Stimulated activated CD4-positive, alpha-beta T cell treated with anti-CD3 and anti-CD28 coated beads, Interleukin-2, amount 100 ng/mL, for 24 hours (primary cell): ENCODE measurements at regions not wholly inside any gene's neighbourhood (a gene's known extent, or its start where the extent isn't known, plus 50 kb on each side); places are given as distances from the start of the nearest gene placed in this dataset.

Source experiments
- DNase-seq, 2 donors: peaks; one replicate each; pipeline ENCODE4 v3.0.0-alpha.2; 2020

DNA sequence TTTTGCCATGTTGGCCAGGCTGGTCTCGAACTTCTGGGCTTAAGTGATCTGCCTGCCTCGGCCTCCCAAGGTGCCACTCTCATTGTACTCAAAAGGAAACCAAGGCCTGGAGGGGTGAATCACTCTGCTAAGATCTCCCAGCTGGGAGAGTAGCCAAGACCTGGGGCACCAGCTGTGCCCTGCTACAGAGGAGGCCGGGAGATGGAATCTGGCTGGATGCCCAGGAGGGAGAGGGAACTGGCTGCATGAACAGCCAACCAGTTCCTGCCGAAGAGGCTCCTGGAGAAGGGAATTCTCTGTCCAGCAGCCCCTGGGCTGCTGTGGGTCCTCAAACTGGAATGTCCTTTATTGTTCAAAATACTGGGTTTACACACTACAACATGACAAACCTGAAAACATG lies 238.7 kb upstream of the CIBAR2 start:
- no peak for DNase-seq

DNA sequence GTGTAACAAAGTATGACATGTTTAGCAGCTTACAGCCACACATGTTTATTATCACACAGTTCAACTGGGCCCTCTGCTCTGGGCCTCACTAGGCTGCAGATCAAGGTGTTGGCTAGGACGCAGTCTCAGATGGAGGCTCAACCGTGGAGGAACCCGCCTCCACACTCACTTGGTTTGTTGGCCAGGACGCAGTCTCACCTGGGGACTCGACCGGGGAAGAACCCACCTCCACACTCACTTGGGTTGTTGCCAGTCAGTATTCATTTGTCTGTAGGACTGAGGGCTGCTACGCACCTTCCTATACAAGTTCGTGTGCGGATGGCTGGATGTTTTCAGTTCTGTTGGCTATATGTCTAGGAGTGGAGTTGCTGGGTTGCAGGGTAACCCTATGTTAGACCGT lies 240.7 kb upstream of the CIBAR2 start:
- DNase-seq: no peak

DNA sequence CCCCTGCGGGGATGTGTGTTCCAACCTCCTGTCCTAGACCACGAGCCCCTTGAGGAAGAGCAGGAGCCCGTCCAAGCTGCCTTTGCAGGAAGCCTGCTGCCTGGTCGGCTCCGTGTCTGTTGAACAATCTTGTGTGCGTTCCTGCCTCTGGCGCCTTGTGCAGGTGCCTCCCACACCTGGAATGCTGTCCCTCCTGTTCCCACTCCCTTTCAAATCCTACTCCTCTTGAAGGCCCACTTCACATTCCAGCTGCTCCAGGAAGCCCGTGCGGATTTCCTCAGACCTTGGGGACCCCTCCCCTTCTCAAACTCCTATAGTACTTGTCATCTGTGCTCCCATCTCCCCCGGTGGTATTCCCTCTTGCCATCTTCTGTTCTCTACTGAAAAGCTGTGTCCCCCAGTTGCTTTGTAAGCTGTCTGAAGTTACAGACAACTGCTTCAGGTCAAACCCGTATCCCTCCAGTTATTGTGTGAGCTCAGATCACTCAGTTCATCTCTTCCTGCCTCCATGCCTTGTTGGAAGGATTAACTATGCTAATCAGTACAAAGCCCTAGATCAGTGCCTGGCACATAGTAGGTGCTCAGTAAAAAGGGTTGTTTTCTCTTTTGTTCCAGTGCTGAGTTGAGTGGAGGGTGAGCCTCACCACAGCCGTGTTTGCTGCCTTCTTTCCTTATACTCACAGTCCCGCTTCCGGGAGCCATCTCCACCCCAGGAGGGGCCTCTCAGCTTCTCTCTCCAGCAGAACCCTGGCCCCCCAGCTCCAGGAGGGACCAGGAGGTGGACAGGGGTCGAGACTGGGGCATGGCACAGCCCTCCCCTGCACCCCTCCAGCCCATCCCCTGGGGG lies 241.8 kb upstream of the CIBAR2 start:
- DNase-seq: no peak

DNA sequence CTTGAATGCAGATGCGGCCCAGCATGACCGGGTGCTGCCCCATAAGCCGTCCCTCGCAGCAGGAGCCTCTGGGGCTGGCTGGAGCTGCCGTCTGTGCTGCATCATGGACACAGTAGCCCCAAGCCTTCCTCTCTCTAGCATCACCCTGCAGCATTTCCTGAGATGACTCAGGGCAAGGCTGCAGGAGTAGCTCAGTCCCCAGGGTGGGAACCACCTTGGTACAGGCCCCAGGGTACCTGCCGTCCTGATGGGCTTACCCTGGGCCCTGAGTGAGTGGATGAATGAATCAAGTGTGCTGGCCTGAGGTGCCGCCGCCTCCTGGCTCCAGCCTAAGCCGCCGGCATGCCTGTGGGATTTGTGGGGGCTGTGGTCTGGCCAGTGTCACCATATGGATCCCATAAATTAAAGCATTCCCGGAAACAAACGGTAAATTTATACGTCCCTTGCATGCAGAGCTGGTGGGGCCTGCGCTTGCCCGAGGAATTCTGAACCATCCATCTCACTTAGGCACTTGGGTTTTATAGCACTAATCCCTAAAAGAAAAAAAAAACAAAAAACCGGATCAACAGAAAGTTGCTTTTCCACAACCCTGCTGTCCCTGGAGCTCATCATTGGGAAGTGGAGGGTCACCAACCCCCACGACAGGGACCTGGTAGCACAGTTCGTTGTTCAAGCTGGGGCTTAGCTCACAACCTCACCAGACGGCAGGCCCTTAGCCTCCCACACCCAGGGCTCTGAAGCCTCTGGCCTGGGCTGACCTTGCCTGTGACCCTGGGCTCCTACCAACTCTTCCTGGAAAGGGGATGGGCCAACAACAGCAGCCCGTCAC lies 242.6 kb upstream of the CIBAR2 start:
- DNase-seq: no peak

DNA sequence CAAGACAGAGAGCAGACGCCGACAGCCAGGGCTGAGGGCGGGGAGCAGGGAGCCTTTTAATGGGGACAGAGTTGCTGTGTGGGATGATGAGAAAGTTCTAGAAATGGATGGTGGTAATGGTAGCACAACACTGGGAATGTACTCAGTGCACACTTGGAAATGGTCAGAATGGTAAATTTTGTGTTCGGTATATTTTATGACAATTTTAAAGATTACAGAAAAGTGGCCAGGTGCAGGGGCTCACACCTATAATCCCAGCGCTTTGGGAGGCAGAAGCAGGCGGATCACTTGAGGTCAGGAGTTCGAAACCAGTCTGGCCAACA lies 243.2 kb upstream of the CIBAR2 start:
- DNase-seq: no peak

DNA sequence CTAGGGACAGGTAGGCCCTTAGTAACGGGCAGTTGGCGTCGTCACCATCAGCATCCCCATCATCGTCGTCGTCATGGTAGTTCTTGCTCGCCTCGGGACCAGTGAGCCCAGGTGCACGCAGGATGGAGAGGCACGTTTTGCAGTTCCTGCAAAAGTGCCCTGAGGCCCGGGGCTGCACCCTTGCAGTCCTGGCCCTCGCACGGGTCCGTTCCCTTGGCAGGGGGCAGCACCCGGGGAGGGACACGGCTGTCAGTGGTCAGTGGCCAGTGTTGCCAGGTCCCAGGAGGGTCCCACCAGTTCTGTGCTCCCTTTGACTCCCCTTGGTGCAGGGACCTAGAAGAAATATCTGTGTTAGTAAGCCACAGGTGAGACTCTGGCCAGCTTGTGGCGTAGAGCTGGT lies 243.9 kb upstream of the CIBAR2 start:
- no peak for DNase-seq

DNA sequence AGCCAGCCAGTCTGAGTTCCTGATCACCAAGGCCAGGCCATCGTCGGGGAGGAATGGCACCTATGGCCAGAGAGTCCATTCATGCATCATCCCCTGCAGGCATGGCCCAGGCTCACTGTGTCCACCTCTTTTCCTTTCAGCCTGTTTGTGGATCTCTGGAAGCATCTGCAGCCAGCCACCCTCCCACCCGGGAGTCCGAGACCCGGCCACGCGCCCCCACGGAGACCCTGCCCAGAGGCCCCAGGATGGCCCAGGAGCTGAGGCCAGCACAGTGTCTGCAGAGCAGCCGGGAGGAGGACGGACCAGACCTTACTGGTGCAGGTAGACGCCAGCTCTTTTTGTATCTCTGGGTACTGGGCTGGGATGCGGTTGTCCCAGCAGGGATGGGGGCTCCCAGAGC lies 245.1 kb upstream of the CIBAR2 start:
- no peak for DNase-seq

DNA sequence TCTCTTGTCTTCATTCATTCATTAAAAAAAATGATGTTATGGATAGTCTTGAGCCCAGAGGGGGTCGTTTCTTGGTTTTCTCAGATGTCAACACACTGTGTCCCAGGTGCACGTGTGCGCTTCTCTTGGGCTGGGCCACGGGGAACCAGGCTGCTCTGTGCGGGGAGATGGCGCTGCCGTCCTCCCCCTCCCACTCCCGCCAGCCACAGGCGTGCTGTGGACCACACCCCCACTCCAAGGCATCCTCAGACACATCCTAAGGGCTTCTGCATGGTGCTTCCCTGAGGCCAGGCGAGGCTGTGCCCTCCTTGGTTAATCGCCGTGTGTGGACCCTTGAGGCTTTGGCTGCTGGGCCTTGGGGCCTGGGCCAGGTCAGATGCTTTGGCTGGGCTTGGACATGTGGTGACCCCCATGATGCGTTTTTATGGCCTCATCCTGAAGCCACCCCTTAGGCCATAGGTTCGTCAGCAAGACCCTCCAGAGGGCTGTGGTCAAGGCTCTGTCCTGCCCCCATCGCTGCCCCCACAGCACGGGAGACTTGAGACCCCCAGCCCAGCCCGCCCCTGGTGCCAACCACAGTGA lies 245.7 kb upstream of the CIBAR2 start:
- DNase-seq: no peak

DNA sequence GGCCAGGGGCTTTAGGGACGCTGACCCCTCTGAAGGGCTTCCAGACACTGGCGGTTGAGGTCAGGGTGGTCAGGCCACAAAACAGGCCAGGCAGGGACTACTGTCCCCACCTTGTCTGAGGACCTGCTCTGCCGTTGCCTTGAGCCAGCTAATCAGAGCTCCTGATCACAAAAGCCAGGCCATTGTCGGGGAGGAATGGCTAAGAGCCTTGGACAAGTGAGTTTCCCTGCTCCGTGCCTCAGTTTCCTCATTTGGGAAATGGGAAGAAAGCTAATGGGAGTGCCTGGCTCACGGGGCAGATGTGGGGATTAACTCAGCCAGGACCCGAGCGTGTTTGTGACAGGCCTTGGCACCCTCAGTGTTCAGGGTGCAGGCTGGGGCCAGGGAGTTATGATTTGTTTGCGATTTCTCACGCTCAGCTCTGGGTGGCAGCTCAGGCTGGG lies 246.5 kb upstream of the CIBAR2 start:
- DNase-seq: no peak

DNA sequence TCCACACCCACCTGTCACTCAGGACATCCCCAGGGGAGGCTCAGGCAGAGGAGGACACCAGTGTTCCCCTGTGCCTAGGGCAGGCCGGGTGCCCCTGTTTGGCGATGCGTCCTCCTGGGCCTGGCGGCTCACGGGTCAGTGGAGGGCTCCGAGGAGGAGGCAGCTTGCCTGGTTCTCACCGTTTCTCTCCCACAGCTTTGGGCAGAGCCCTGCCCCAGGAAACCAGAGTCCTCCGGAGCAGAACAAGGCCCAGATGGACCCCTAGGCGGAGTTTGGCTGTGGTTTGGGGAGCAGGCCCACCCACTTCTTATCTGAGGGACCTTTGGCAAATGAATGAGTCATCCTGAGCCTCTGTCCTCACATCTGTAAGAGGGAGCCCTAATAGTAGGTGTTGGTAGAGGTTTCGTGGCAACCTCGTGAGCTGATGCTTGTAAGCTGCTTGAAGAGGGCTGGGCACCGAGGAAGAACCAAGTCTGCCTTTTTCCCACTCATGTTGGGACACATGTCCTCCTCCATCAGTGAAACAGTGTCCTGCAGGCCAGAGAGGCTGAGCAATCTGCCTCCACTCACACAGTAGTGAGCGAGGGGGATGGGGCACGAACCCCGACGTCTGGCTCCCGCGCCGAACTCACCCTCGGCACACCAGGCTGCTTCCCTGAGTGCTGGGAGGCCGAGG lies 247.0 kb upstream of the CIBAR2 start:
- no peak for DNase-seq

DNA sequence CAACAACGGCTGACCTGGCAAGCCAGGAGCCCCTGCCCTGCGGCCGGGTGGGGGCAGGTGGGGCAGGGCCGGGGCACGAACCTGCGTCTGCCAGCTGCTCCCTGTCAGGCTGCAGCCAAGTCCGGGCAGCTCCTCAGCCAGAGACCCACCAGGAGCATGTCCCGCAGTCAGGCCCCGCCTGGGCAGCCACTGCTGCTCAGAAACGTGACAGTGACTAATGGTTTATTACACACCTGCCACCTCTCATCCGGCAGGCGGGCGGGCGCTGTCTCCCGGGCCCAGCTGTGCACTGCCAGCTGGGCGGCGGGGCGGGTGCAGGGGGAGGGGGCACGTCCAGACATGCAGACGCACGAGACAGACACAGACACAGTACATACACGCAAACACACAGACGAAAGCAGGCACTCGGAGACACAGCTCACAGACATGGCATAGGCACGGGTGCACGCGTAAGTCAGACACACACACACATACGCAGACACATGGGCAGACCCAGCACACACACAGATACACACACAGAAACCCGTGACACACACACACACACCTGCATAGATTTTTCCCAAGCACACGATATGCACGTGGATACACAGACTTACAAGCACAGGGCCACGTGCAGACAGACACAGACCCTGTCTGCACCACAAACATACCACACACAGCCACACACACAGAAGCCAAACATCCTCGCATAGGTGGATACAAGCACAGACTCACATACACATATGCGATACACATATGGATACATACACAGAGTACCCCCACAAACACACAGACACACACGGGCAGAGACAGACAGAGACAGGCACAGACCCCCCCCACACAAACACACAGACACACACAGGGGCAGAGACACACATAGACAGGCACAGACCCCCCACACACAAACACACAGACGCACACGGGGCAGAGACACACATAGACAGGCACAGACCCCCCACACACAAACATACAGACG lies 248.3 kb upstream of the CIBAR2 start:
- no peak for DNase-seq

DNA sequence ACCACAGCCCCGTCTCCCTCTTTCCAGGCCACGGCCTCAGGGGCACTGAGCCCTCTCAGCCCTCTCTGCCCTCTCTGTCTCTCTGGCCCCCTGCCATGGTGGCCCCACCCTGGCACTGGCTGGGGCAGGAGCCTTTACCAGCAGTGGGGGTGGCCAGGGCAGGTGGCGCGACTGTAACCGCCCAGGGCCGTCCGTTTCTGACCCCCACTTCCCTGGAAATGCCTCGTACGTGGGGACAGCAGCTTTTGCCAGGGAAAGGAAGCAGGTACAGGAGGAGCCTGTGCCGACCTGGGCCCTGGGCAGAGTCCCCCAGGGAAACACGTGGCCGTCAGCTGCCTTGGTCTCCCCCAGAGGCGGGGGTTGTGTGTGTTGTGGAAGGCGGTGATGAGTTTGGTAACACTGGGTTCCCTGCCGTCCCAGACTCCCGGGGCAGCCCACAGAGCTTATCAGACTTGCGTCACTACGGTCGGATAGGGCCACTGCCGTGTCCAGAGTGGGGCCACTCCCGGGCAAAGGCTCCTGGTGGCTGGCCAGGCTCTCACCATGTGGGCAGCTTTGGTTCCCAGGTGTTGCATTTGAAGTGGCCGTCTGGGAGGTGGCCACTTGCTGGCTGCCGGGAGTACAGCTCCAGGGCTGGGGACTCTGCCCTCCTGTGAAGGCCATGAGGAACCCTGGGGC lies 249.3 kb upstream of the CIBAR2 start:
- no peak for DNase-seq

DNA sequence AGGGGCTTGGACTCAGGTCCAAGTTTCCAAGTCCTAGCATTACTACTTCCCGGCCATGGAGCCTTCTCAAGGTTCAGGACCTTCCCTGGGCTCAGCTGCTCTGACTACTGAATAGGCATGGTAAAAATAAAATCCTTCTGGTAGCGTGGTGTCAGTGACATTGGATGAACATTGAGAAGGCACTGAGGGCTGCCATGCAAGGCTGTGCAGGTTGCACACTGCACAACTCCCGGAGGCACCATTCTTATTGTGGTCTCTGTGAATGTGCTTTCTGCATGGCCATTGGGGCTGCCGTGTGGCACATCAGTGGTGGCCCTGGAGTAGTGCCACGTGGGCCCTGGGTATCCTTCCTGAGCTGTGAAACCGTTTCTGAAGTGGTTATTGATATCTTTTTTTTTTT lies 250.2 kb upstream of the CIBAR2 start:
- no peak for DNase-seq

DNA sequence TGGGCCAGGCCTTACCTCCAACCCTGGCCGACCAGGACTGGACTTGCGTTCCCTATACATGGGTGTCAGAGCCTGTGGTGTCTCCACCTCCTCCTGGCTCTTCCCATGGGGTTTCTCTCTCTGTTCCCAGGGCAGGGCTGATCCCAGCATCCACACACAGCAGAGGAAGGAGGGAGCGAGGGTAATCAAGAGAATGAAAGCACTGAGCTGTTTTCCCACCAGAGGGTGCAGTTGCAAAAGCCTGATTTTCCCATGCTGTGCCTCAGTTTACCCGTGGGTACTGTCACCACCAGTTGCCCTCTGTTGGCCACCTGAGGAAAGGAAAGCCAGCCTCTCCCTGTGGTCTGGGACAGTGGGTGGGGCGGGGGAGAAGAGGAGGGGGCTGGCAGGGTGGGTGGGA lies 249.7 kb upstream of the GSE1 start:
- DNase-seq: no peak

DNA sequence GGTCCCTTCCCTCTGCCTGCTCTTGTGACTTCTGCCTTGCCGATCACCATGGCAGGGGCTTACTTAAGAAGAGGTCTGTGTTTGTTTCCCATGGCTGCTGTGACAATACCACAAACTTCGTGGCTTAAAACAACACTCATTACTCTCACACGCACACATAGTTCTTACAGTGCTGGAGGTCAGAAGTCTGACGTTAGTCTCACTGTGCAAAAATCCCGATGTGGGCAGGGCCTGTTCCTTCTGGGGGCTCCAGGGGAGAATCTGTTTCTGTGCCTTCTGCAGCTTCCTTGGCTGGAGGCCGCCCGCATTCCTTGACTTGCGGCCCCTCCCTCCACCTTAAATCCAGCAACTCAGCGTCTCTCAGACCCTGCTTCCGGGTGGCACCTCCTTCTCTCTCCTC lies 249.2 kb upstream of the GSE1 start:
- DNase-seq: no peak

DNA sequence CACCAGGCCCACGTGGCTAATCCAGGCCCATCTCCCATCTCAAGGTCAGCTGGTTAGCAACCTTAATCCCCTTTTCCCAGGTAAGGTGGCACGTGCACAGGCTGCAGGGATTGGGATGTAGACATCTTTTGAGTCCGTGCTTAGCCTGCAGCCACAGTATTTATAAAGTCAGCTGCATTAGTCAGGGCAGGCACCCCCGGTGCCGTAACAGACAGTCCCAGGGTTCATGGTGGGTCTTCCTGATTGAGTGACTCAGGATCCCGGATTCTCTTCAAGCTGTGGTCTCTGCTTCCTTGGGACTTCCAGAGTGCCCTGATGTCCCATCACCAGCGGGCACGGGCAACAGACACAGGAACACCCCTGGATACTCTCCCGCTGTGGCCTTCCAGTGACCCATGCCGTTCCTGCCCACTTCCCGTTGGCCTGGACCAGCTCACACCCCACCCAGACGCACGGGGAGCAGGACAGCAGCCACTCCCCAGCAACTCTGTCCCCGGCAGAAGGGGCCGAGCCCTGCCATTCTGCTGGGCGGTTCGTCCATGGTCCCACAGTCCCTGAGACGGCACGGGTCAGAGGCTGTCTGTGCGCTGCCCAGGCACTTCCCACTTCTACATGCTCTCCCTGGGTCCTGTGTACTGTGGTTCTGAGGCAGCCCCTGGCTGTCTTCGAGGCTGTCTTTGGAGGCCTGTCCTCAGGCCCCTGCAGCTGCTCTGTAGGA lies 248.6 kb upstream of the GSE1 start:
- no peak for DNase-seq

DNA sequence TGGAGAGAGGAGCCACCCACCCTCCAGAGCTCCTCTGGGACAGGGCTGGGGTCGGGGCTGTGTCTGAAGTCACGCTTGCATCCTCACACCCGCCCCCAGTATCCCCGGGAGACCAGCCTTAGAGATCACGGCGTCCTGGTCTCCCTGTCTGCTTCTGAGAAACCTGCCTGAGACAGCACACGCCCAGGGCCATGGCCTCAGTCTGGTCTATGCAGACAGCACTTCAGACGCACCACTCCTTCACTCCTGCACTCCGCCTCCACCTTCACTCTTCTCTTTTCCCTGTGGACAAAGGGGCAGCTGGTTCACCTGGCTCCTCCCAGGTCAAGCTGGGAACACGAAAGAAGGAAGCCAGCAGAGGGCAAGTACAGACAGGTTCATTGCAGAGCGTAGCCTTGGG lies 248.0 kb upstream of the GSE1 start:
- no peak for DNase-seq

DNA sequence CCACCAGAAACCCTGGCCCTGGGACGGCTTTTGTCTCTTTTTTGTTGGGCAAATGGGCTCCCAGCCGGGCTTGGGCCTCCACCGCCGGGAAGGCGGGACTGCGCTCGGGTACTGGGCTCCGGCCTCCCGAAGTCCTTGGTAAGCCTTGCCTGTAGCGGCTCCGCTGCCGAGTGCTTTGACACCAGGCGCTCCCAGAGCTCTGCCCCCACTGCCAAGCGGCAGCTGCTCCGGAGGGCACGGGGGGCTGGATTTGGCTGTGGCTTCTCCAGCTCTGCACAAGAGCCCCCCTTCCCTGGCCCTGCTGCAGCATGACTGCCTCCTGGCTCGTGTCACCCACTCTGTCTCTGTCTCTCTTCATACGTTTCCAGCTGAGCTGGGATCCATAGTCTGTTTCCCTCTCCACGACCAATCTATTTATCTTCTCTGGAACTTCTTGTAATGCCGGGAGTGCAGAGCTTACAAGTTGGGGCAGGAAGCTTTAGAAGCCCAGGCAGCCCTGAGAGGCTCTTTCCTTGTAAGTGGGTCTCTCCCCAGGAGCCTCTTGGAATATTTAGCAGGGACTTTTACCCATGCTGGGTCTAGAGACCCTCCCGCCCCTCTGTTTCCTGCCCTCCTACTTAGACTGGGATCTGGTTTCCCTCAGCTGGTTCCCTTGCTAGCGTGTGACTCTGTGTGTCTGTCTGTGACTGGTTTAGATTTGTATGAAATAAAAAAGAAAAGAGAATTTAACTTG lies 246.9 kb upstream of the GSE1 start:
- no peak for DNase-seq

DNA sequence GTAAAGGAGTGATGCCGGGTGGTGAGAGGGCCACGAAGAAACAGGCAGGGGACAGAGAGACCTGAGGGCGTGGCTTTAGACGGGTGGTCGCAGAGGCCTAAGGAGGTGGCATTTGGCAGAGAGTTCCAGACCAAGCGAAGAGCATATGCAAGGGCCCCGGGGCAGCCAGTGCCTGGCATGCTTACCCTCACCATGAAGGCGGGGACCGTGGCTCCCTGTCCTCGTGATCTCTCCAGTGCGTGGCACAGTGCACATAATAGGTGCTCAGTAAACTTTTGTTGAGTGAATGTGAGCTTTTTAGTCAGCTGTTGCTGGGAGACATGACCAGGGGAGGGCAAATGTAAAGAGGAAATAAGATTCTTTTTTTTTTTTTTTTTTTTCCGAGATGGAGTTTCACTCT lies 245.6 kb upstream of the GSE1 start:
- DNase-seq: no peak

DNA sequence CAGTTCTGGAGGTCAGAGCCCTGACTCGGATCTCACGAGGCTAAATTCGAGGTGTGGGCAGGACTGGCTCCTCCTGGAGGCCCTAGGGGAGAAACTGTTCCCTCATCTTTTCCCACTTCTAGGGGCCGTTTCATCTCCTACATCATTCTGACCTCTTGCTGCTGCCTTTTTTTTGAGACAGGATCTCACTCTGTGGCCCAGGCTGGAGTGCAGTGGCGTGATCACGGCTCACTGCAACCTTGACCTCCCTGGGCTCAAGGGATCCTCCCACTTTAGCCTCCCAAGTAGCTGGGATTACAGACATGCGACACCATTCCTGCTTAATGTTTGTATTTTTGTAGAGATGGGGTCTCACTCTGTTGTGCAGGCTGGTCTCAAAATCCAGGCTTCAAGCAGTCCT lies 244.1 kb upstream of the GSE1 start:
- no peak for DNase-seq
